HCT116 (cell line): ENCODE measurements at regions not wholly inside any gene's neighbourhood (a gene's known extent, or its start where the extent isn't known, plus 50 kb on each side); places are given as distances from the start of the nearest gene placed in this dataset.

ENCODE experiments used
- ATAC-seq: fragments of 200-7000 bp; cut with Tn5 transposase; 2 replicates; pipeline ENCODE4 v1.9.1; 2020; ENCODE audit warnings: mild to moderate bottlenecking, moderate library complexity
- BruUV-seq: library from RNA; stranded (reverse); fragments of 400-500 nt; replicated peaks from 2 replicates; lab custom pipeline; 2021; lab: Mats Ljungman, UMichigan
- CTCF ChIA-PET: fragments of 300-600 bp; sonication (Branson Sonifier 250); formaldehyde crosslinking; loops from one replicate; lab custom pipeline; 2021; ENCODE audit warnings: antibody characterized with exemption; lab: Charles Lee
- POLR2A ChIA-PET: fragments of 300-600, 350-600 bp; sonication (Branson Sonifier 250); formaldehyde crosslinking; loops from one replicate; lab custom pipeline; 2021; ENCODE audit warnings: antibody characterized with exemption; lab: Charles Lee
- RAD21 ChIA-PET, 2 experiments: fragments of 300-600 bp; sonication (Branson Sonifier 250); formaldehyde crosslinking; loops; one replicate each; lab custom pipeline; 2023; ENCODE audit warnings: low total read pairs in 2 of 2; ENCODE audit not compliant: uncharacterized antibody in 2 of 2, unreplicated experiment in 2 of 2, low non-redundant PET in 1 of 2; lab: Charles Lee
- DNase-seq: peaks from one replicate; pipeline ENCODE4 v3.0.0-alpha.2; 2010; ENCODE audit warnings: low read depth, low spot score
- H2AFZ ChIP-seq: fragments of 200-600 bp; shearing (Covaris generic), sonication (generic); 2 replicates; pipeline ENCODE4 v1.6.1; 2017; ENCODE audit warnings: low read depth, mixed run types, mixed read lengths, antibody characterized with exemption, low read length; ENCODE audit not compliant: poor library complexity, severe bottlenecking
- H3K27ac ChIP-seq: 2 replicates; pipeline ENCODE4 v1.5.1; 2012; ENCODE audit warnings: low read depth, low read length
- H3K27me3 ChIP-seq: fragments of 200-600 bp; sonication (generic); 2 replicates; pipeline ENCODE4 v1.6.1; 2016; ENCODE audit warnings: mixed run types, low read length, mixed read lengths; ENCODE audit not compliant: insufficient read depth
- H3K36me3 ChIP-seq, 2 experiments: fragments of 200-500 bp in 1 of 2; fragments of 200-600 bp in 1 of 2; sonication (Bioruptor generic) in 1 of 2; sonication (generic) in 1 of 2; 2 replicates each; pipeline versions ENCODE4 v1.5.1 to v1.6.1; 2014 to 2016; ENCODE audit warnings: low read length in 2 of 2, inconsistent platforms in 1 of 2, mixed read lengths in 1 of 2, mixed run types in 1 of 2; ENCODE audit not compliant: insufficient read depth in 2 of 2, control insufficient read depth in 1 of 2
- H3K4me1 ChIP-seq, 2 experiments: fragments of 200-600 bp in 1 of 2; sonication (generic) in 1 of 2; 2 replicates each; pipeline versions ENCODE4 v1.5.1 to v1.6.1; 2012 to 2017; ENCODE audit warnings: low read length in 2 of 2, inconsistent platforms in 1 of 2, mild to moderate bottlenecking in 1 of 2, mixed read lengths in 1 of 2, mixed run types in 1 of 2, moderate library complexity in 1 of 2; ENCODE audit not compliant: insufficient read depth in 2 of 2, control insufficient read depth in 1 of 2
- H3K4me2 ChIP-seq: fragments of 200-600 bp; sonication (generic); 2 replicates; pipeline ENCODE4 v1.6.1; 2017; ENCODE audit warnings: mixed run types, low read length, mixed read lengths
- H3K4me3 ChIP-seq, 2 experiments: fragments of 200-600 bp in 1 of 2; sonication (generic) in 1 of 2; replicated peaks in 1 of 2; 2 replicates each; pipeline ENCODE4 v1.5.1; 2011 to 2016; ENCODE audit warnings: low read length in 2 of 2, control low read depth in 1 of 2, low read depth in 1 of 2, mild to moderate bottlenecking in 1 of 2, mixed read lengths in 1 of 2, mixed run types in 1 of 2
- H3K79me2 ChIP-seq: fragments of 200-600 bp; sonication (generic); 2 replicates; pipeline ENCODE4 v1.6.1; 2017; ENCODE audit warnings: mild to moderate bottlenecking, mixed run types, low read length, moderate library complexity, mixed read lengths; ENCODE audit not compliant: insufficient read depth
- H3K9ac ChIP-seq: fragments of 200-600 bp; sonication (generic); 2 replicates; pipeline ENCODE4 v1.6.1; 2016; ENCODE audit warnings: low read length, mixed read lengths
- H3K9me2 ChIP-seq: fragments of 200-600 bp; sonication (generic), shearing (Covaris generic); 2 replicates; pipeline ENCODE4 v1.6.1; 2017; ENCODE audit warnings: mixed run types, mild to moderate bottlenecking, moderate library complexity; ENCODE audit not compliant: insufficient read depth
- H3K9me3 ChIP-seq, 2 experiments: fragments of 200-500 bp in 1 of 2; fragments of 200-600 bp in 1 of 2; sonication (Bioruptor generic) in 1 of 2; sonication (generic) in 1 of 2; 2 replicates each; pipeline ENCODE4 v1.6.1; 2014 to 2017; ENCODE audit warnings: low read length in 2 of 2, mixed read lengths in 2 of 2, inconsistent platforms in 1 of 2, low read depth in 1 of 2, mild to moderate bottlenecking in 1 of 2, mixed run types in 1 of 2, moderate library complexity in 1 of 2; ENCODE audit not compliant: control insufficient read depth in 1 of 2, insufficient read depth in 1 of 2
- H4K20me1 ChIP-seq: fragments of 200-600 bp; sonication (generic), shearing (Covaris generic); 2 replicates; pipeline ENCODE4 v1.6.1; 2017; ENCODE audit warnings: mixed run types, mild to moderate bottlenecking, moderate library complexity; ENCODE audit not compliant: insufficient read depth
- ATF3 ChIP-seq: IDR thresholded peaks from 2 replicates; pipeline ENCODE4 v1.6.1; 2012
- CBX3 ChIP-seq: IDR thresholded peaks from 2 replicates; pipeline ENCODE4 v1.6.1; 2012; ENCODE audit warnings: low read depth
- CEBPB ChIP-seq: IDR thresholded peaks from 2 replicates; pipeline ENCODE4 v1.6.1; 2012; ENCODE audit warnings: low read depth
- CTCF ChIP-seq, 3 experiments: fragments of 200-600 bp in 1 of 3; sonication (generic) in 1 of 3; IDR thresholded peaks in 2 of 3; conservative IDR thresholded peaks in 1 of 3; 2 replicates each; pipeline ENCODE4 v1.5.1; 2012 to 2017; ENCODE audit warnings: low read depth in 2 of 3, low read length in 2 of 3, antibody characterized with exemption in 1 of 3, borderline replicate concordance in 1 of 3, control low read depth in 1 of 3, mild to moderate bottlenecking in 1 of 3, mixed read lengths in 1 of 3, mixed run types in 1 of 3, moderate library complexity in 1 of 3; ENCODE audit not compliant: insufficient read depth in 1 of 3
- EGR1 ChIP-seq: IDR thresholded peaks from 2 replicates; pipeline ENCODE4 v1.6.1; 2012; ENCODE audit warnings: low read depth
- ELF1 ChIP-seq: IDR thresholded peaks from 2 replicates; pipeline ENCODE4 v1.6.1; 2012; ENCODE audit warnings: low read depth, borderline replicate concordance
- EZH2 ChIP-seq: fragments of 200-600 bp; sonication (generic); IDR thresholded peaks from 2 replicates; pipeline ENCODE4 v1.6.1; 2017; ENCODE audit warnings: antibody characterized with exemption, mixed run types
- FOSL1 ChIP-seq: IDR thresholded peaks from 2 replicates; pipeline ENCODE4 v1.6.1; 2012; ENCODE audit warnings: low read depth
- JUND ChIP-seq: IDR thresholded peaks from 2 replicates; pipeline ENCODE4 v1.6.1; 2012
- MAX ChIP-seq: IDR thresholded peaks from 2 replicates; pipeline ENCODE4 v1.6.1; 2012
- POLR2A ChIP-seq: IDR thresholded peaks from 2 replicates; pipeline ENCODE4 v1.7.0; 2011; ENCODE audit warnings: borderline replicate concordance; ENCODE audit not compliant: insufficient read depth, insufficient read length; ENCODE audit errors: extremely low read depth
- RAD21 ChIP-seq: IDR thresholded peaks from 2 replicates; pipeline ENCODE4 v1.6.1; 2012; ENCODE audit warnings: low read depth, mild to moderate bottlenecking
- REST ChIP-seq: IDR thresholded peaks from 2 replicates; pipeline ENCODE4 v1.6.1; 2012; ENCODE audit warnings: low read depth
- SIN3A ChIP-seq: IDR thresholded peaks from 2 replicates; pipeline ENCODE4 v1.6.1; 2012; ENCODE audit warnings: low read depth
- SP1 ChIP-seq: IDR thresholded peaks from 2 replicates; pipeline ENCODE4 v1.6.1; 2012; ENCODE audit warnings: low read depth
- SRF ChIP-seq: IDR thresholded peaks from 2 replicates; pipeline ENCODE4 v1.6.1; 2012; ENCODE audit warnings: low read depth
- TCF7L2 ChIP-seq: IDR thresholded peaks from 2 replicates; pipeline ENCODE4 v1.7.0; 2011; ENCODE audit warnings: borderline replicate concordance, inconsistent platforms; ENCODE audit not compliant: insufficient read depth, insufficient read length; ENCODE audit errors: extremely low read depth
- YY1 ChIP-seq: IDR thresholded peaks from 2 replicates; pipeline ENCODE4 v1.6.1; 2011; ENCODE audit warnings: low read length, low read depth, moderate library complexity, mild to moderate bottlenecking; ENCODE audit not compliant: insufficient replicate concordance; ENCODE audit errors: extremely low read depth
- ZBTB33 ChIP-seq: IDR thresholded peaks from 2 replicates; pipeline ENCODE4 v1.6.1; 2011; ENCODE audit warnings: mild to moderate bottlenecking, low read length, moderate library complexity; ENCODE audit not compliant: insufficient replicate concordance; ENCODE audit errors: extremely low read depth
- ZNF274 ChIP-seq: fragments of 200-500 bp; sonication (Bioruptor generic); IDR thresholded peaks from 2 replicates; pipeline ENCODE4 v1.6.1; 2014; ENCODE audit warnings: mild to moderate bottlenecking, low read depth, low read length, inconsistent platforms
- intact Hi-C: fragments of 100-400 bp; cut with micrococcal nuclease; formaldehyde crosslinking; loops from 2 replicates; pipeline ENCODE4 v1.10.0; 2022

- RAD21 ChIA-PET, result no interaction called here
- BruUV-seq, result no TSS peak
- Histone ChIP-seq H3K27ac (no peak overlapping the region), H3K4me3 (no peak overlapping the region), H3K9ac (no peak overlapping the region), H4K20me1 (no peaks in the 10 kb centered on the region), H3K4me2 (no peak overlapping the region), H3K9me2 (no peaks in the 10 kb centered on the region), H3K9me3 (no peaks in the 10 kb centered on the region), H3K79me2 (no peaks in the 10 kb centered on the region), H3K36me3 (no peaks in the 10 kb centered on the region), H3K4me1 (no peaks in the 10 kb centered on the region), H2AFZ (no peak overlapping the region), H3K27me3 (0 out of 2 replicates have a peak, but pooled peaks cover 5% of the 10 kb centered on the region)
- CTCF ChIA-PET, result no interaction called here
- POLR2A ChIA-PET, result no interaction called here
- DNase-seq (no peak), ATAC-seq (no peak)
- TF ChIP-seq MAX (no peak), ZNF274 (no peak), ATF3 (no peak), SIN3A (no peak), EGR1 (no peak), REST (no peak), CTCF (IDR thresholded peaks at IDR 0.05 in 2 of 3, conservative IDR thresholded peaks at IDR 0.05 in 1 of 3; ENCODE audit: borderline replicate concordance in 1 of 3, insufficient read depth in 1 of 3, low read depth in 2 of 3, low read length in 2 of 3) (no peak), SP1 (no peak), FOSL1 (no peak), EZH2 (no peak), CBX3 (no peak), JUND (no peak), SRF (no peak), ZBTB33 (no peak), TCF7L2 (no peak), POLR2A (no peak), YY1 (no peak), CEBPB (no peak), ELF1 (no peak), RAD21 (no peak)
- intact Hi-C loops, result no loop called here
Measured at GRCh38 chr5:5039918-5040317, 100.2 kb upstream of the ADAMTS16 start.
